ENCODE measurements at regions not wholly inside any gene's neighbourhood (a gene's known extent, or its start where the extent isn't known, plus 50 kb on each side); places are given as distances from the start of the nearest gene placed in this dataset.

DNA sequence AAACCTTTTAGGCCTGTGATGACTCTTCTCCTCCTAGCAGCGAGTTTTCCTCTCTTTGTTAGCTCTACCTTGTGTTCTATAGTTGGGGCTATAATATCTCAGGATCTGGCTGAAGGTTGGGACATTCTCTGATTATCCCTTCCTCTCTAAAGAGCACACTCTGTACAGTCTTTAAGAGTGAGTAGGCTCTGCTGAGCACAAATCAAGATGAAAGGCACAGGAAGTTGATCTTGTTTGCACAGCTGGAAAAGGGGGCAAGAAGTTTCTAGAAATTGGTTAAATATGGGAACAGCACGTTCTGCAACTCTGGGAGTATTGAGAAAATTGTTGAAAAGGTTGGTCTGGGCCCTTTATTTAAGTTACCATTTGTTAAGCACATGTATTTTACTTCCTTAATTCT lies 240.9 kb downstream of the CDH11 start:
- no peaks in the 10 kb centered on the region for H3K36me3 ChIP-seq (ENCODE audit: low read depth, missing control alignments)
- 30 to 34% methylated on average over 2 of the region's 2 CpGs for WGBS, 2 donors
- no peak overlapping the region for H3K27ac ChIP-seq
- no peaks in the 10 kb centered on the region for H3K4me1 ChIP-seq
- no peak for TF ChIP-seq POLR2A (IDR thresholded peaks at IDR 0.05)
- TF ChIP-seq, protein P1, sequence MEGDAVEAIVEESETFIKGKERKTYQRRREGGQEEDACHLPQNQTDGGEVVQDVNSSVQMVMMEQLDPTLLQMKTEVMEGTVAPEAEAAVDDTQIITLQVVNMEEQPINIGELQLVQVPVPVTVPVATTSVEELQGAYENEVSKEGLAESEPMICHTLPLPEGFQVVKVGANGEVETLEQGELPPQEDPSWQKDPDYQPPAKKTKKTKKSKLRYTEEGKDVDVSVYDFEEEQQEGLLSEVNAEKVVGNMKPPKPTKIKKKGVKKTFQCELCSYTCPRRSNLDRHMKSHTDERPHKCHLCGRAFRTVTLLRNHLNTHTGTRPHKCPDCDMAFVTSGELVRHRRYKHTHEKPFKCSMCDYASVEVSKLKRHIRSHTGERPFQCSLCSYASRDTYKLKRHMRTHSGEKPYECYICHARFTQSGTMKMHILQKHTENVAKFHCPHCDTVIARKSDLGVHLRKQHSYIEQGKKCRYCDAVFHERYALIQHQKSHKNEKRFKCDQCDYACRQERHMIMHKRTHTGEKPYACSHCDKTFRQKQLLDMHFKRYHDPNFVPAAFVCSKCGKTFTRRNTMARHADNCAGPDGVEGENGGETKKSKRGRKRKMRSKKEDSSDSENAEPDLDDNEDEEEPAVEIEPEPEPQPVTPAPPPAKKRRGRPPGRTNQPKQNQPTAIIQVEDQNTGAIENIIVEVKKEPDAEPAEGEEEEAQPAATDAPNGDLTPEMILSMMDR (IDR thresholded peaks at IDR 0.05), result no peak
- no peaks in the 10 kb centered on the region for H3K27me3 ChIP-seq
- no peak for DNase-seq
- no peaks in the 10 kb centered on the region for H3K9me3 ChIP-seq
- intact Hi-C loops (cut with DNase I; ENCODE audit: low total_unique reads), result no loop called here
- no peak overlapping the region for H3K4me3 ChIP-seq

DNA sequence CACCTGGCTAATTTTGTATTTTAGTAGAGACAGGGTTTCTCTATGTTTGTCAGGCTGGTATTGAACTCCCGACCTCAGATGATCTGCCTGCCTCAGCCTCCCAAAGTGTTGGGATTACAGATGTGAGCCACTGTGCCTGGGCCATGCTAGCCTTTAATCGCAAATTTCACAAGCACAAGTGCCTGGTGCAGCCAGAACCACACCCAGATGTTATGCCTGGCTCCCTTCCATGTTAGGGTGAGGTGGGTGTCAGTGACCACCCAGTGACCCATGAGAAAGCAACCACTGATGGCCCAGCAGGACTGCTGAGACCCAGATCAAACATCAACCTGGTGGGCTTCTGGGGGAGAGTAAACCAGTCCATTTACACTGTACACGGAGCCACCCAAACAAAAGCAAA lies 241.9 kb downstream of the CDH11 start:
- H3K9me3 ChIP-seq, result no peaks in the 10 kb centered on the region
- intact Hi-C loops (cut with DNase I; ENCODE audit: low total_unique reads), result no loop called here
- no peaks in the 10 kb centered on the region for H3K4me1 ChIP-seq
- no peaks in the 10 kb centered on the region for H3K27me3 ChIP-seq
- H3K4me3 ChIP-seq, result no peak overlapping the region
- no peaks in the 10 kb centered on the region for H3K36me3 ChIP-seq (ENCODE audit: low read depth, missing control alignments)
- TF ChIP-seq POLR2A (IDR thresholded peaks at IDR 0.05), result no peak
- TF ChIP-seq, protein P1 (IDR thresholded peaks at IDR 0.05), result no peak
- 83 to 87% methylated on average over 3 of the region's 3 CpGs for WGBS, 2 donors
- no peak for DNase-seq
- H3K27ac ChIP-seq, result no peak overlapping the region

DNA sequence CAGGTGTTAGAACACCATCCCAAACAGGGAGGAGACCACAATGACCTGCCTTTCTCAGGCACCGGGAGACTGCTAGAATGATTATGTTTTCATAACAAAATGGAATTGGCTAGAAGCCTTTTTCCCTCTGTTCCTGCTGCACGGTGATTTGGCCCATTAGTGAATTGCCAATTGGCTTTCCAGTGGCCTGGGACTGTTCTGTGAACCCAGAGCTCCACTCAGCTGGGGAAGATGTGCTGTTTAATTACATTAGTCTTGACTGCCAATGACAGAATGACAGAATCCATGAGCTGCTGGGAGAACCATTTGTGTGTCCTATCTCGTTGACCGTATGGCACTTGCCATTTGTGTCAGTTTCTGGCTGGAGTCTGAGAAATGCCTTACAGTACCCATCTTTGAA lies 242.9 kb downstream of the CDH11 start:
- no peaks in the 10 kb centered on the region for H3K4me1 ChIP-seq
- H3K27ac ChIP-seq, result no peak overlapping the region
- no peaks in the 10 kb centered on the region for H3K9me3 ChIP-seq
- no peak for TF ChIP-seq POLR2A (IDR thresholded peaks at IDR 0.05)
- TF ChIP-seq, protein P1 (IDR thresholded peaks at IDR 0.05), result no peak
- intact Hi-C loops (cut with DNase I; ENCODE audit: low total_unique reads), result no loop called here
- WGBS, 2 donors, result 74 to 79% methylated on average over 4 of the region's 4 CpGs
- no peaks in the 10 kb centered on the region for H3K36me3 ChIP-seq (ENCODE audit: low read depth, missing control alignments)
- no peak for DNase-seq
- H3K27me3 ChIP-seq, result no peaks in the 10 kb centered on the region
- no peak overlapping the region for H3K4me3 ChIP-seq

DNA sequence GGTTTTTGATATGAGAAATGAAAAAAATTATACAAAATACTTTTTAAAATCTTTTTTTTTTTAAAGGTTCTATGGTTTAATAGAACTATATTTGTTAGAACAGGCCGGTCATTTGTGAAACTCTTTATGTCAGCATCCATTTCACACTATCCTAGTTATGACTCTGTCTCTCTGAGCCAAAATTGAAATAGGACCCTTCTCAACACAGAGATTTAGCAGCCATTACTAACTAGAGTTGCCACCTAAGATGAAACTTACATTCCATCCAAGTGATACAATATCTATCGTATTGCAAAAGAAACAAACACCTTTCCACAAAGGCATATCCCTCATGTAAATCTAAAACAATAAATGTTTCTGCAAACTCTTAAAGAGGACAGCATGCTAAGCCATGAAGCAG lies 249.8 kb downstream of the CDH11 start:
- Histone ChIP-seq H3K27me3 (no peaks in the 10 kb centered on the region), H3K36me3 (ENCODE audit: low read depth, missing control alignments) (no peaks in the 10 kb centered on the region), H3K4me1 (no peaks in the 10 kb centered on the region), H3K27ac (no peak overlapping the region), H3K4me3 (no peak overlapping the region), H3K9me3 (no peaks in the 10 kb centered on the region)
- intact Hi-C loops (cut with DNase I; ENCODE audit: low total_unique reads), result no loop called here
- WGBS, 2 donors, result 84 to 95% methylated on average over 2 of the region's 2 CpGs
- TF ChIP-seq POLR2A (IDR thresholded peaks at IDR 0.05), result no peak
- TF ChIP-seq, protein P1 (IDR thresholded peaks at IDR 0.05), result no peak
- DNase-seq, result no peak

DNA sequence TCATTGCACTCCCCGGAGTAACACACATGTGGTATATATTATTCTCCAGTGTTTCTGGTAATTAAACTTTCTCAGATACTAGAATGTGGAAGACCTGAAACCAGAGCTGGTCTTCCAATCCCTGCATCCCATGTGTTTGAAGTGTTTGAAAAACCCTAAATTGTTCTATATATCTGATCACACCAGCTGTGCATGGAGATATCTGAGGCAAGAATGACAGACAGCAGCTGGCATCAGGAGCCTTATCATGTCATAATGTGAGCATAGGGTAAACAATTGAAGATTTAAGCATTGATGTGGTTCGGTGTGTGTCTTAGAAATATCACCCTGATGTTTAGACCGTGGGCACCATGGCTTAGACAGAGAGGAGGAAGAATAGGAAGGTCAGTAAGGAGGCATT lies 251.0 kb downstream of the CDH11 start:
- WGBS, 2 donors, result 75 to 83% methylated on average over 3 of the region's 3 CpGs
- no peak overlapping the region for H3K4me3 ChIP-seq
- H3K27ac ChIP-seq, result no peak overlapping the region
- no peaks in the 10 kb centered on the region for H3K4me1 ChIP-seq
- intact Hi-C loops (cut with DNase I; ENCODE audit: low total_unique reads), result no loop called here
- no peak for DNase-seq
- TF ChIP-seq, protein P1 (IDR thresholded peaks at IDR 0.05), result no peak
- no peak for TF ChIP-seq POLR2A (IDR thresholded peaks at IDR 0.05)
- H3K27me3 ChIP-seq, result no peaks in the 10 kb centered on the region
- no peaks in the 10 kb centered on the region for H3K36me3 ChIP-seq (ENCODE audit: low read depth, missing control alignments)
- H3K9me3 ChIP-seq, result no peaks in the 10 kb centered on the region

Data from testis (tissue), 2 donors.